Subcutaneous abdominal adipose tissue (tissue), 5 donors: ENCODE measurements at regions not wholly inside any gene's neighbourhood (a gene's known extent, or its start where the extent isn't known, plus 50 kb on each side); places are given as distances from the start of the nearest gene placed in this dataset.

ENCODE experiments used
- H3K27ac ChIP-seq: one replicate; pipeline ENCODE4 v1.7.0; 2013; ENCODE audit warnings: low read depth, mild to moderate bottlenecking, inconsistent platforms, low read length, moderate library complexity
- H3K27me3 ChIP-seq, 5 donors: one replicate each; pipeline ENCODE4 v1.7.0; 2013; ENCODE audit warnings: low read length in 5 of 5, inconsistent platforms in 1 of 5; ENCODE audit not compliant: control insufficient read depth in 5 of 5, insufficient read depth in 4 of 5
- H3K36me3 ChIP-seq, 5 donors: one replicate each; pipeline ENCODE4 v1.7.0; 2013; ENCODE audit warnings: low read length in 5 of 5; ENCODE audit not compliant: control insufficient read depth in 5 of 5, insufficient read depth in 5 of 5
- H3K4me1 ChIP-seq, 5 donors: one replicate each; pipeline ENCODE4 v1.7.0; 2013; ENCODE audit warnings: low read length in 5 of 5, mild to moderate bottlenecking in 3 of 5, moderate library complexity in 1 of 5; ENCODE audit not compliant: control insufficient read depth in 5 of 5, insufficient read depth in 5 of 5
- H3K4me3 ChIP-seq, 5 donors: one replicate each; pipeline ENCODE4 v1.7.0; 2013; ENCODE audit warnings: low read length in 5 of 5, low read depth in 1 of 5
- H3K9ac ChIP-seq, 5 donors: one replicate each; pipeline ENCODE4 v1.7.0; 2013; ENCODE audit warnings: low read length in 5 of 5, mild to moderate bottlenecking in 4 of 5, moderate library complexity in 3 of 5
- H3K9me3 ChIP-seq, 5 donors: one replicate each; pipeline ENCODE4 v1.7.0; 2013; ENCODE audit warnings: low read length in 5 of 5; ENCODE audit not compliant: control insufficient read depth in 5 of 5
- donor health status: healthy.
- donor health status: healthy.
- donor health status: healthy.
- donor health status: healthy.
- donor health status: healthy.

- Histone ChIP-seq H3K9me3 (no peaks in the 10 kb centered on the region), H3K27ac (no peak overlapping the region), H3K9ac (no peak overlapping the region), H3K4me3 (no peak overlapping the region), H3K4me1 (peaks cover 3 to 24% (median 13%) of the 10 kb centered on the region in 5 donors), H3K27me3 (peaks cover 0 to 3% (median 0%) of the 10 kb centered on the region in 5 donors), H3K36me3 (no peaks in the 10 kb centered on the region)
These were observed 2116.2 kb upstream of the PIK3C3 start for GRCh38 chr18:39838831-39839230.

GRCh38 chr18:39835303-39836030 lies 2119.6 kb upstream of the PIK3C3 start:
- H3K27ac ChIP-seq: no peak overlapping the region
- H3K36me3 ChIP-seq: no peaks in the 10 kb centered on the region
- H3K4me1 ChIP-seq: peaks cover 0 to 9% (median 0%) of the 10 kb centered on the region in 5 donors
- H3K9me3 ChIP-seq: no peaks in the 10 kb centered on the region
- no peak overlapping the region for H3K4me3 ChIP-seq
- H3K9ac ChIP-seq: no peak overlapping the region
- no peaks in the 10 kb centered on the region for H3K27me3 ChIP-seq

GRCh38 chr18:39834636-39835035 lies 2120.4 kb upstream of the PIK3C3 start:
- no peak overlapping the region for H3K27ac ChIP-seq
- no peaks in the 10 kb centered on the region for H3K36me3 ChIP-seq
- H3K9me3 ChIP-seq: no peaks in the 10 kb centered on the region
- no peak overlapping the region for H3K4me3 ChIP-seq
- H3K4me1 ChIP-seq: peaks cover 0 to 1% (median 0%) of the 10 kb centered on the region in 5 donors
- no peaks in the 10 kb centered on the region for H3K27me3 ChIP-seq
- no peak overlapping the region for H3K9ac ChIP-seq

- no peaks in the 10 kb centered on the region for H3K9me3 ChIP-seq
- no peak overlapping the region for H3K4me3 ChIP-seq
- H3K27me3 ChIP-seq: no peaks in the 10 kb centered on the region
These were observed 2129.4 kb upstream of the PIK3C3 start for GRCh38 chr18:39825485-39826150.

GRCh38 chr18:39806525-39806924 lies 2148.5 kb upstream of the PIK3C3 start:
- peaks cover 0 to 14% (median 5%) of the 10 kb centered on the region in 5 donors for H3K9me3 ChIP-seq
- no peaks in the 10 kb centered on the region for H3K4me1 ChIP-seq
- no peak overlapping the region for H3K27ac ChIP-seq
- H3K27me3 ChIP-seq: no peaks in the 10 kb centered on the region
- H3K4me3 ChIP-seq: no peak overlapping the region
- H3K36me3 ChIP-seq: no peaks in the 10 kb centered on the region
- no peak overlapping the region for H3K9ac ChIP-seq

More at GRCh38 chr18:39825485-39826150, 2129.4 kb upstream of the PIK3C3 start:
- H3K36me3 ChIP-seq: no peaks in the 10 kb centered on the region
- H3K4me1 ChIP-seq: no peaks in the 10 kb centered on the region
- H3K9ac ChIP-seq: no peak overlapping the region
- H3K27ac ChIP-seq: no peak overlapping the region

GRCh38 chr18:39805218-39805617 lies 2149.8 kb upstream of the PIK3C3 start:
- H3K27ac ChIP-seq: no peak overlapping the region
- H3K9ac ChIP-seq: no peak overlapping the region

GRCh38 chr18:39802648-39803229 lies 2152.3 kb upstream of the PIK3C3 start:
- Histone ChIP-seq H3K9ac (no peak overlapping the region), H3K27ac (no peak overlapping the region), H3K27me3 (no peaks in the 10 kb centered on the region), H3K4me3 (no peak overlapping the region), H3K9me3 (peaks cover 0 to 19% (median 6%) of the 10 kb centered on the region in 5 donors), H3K4me1 (peaks cover 0 to 7% (median 0%) of the 10 kb centered on the region in 5 donors), H3K36me3 (no peaks in the 10 kb centered on the region)

More at GRCh38 chr18:39805218-39805617, 2149.8 kb upstream of the PIK3C3 start:
- no peaks in the 10 kb centered on the region for H3K27me3 ChIP-seq
- H3K4me3 ChIP-seq: no peak overlapping the region
- H3K4me1 ChIP-seq: peaks cover 0 to under 1% (median 0%) of the 10 kb centered on the region in 5 donors
- H3K9me3 ChIP-seq: peaks cover 0 to 19% (median 7%) of the 10 kb centered on the region in 5 donors
- no peaks in the 10 kb centered on the region for H3K36me3 ChIP-seq

GRCh38 chr18:39801848-39802247 lies 2153.2 kb upstream of the PIK3C3 start:
- H3K36me3 ChIP-seq: no peaks in the 10 kb centered on the region
- H3K9me3 ChIP-seq: peaks cover 0 to 19% (median 6%) of the 10 kb centered on the region in 5 donors
- no peak overlapping the region for H3K4me3 ChIP-seq
- H3K4me1 ChIP-seq: peaks cover 0 to 7% (median 0%) of the 10 kb centered on the region in 5 donors
- H3K27me3 ChIP-seq: no peaks in the 10 kb centered on the region
- no peak overlapping the region for H3K9ac ChIP-seq
- no peak overlapping the region for H3K27ac ChIP-seq

GRCh38 chr18:39801010-39801409 lies 2154.0 kb upstream of the PIK3C3 start:
- Histone ChIP-seq H3K4me3 (no peak overlapping the region), H3K9ac (no peak overlapping the region), H3K27ac (no peak overlapping the region), H3K27me3 (no peaks in the 10 kb centered on the region), H3K4me1 (peaks cover 0 to 7% (median 0%) of the 10 kb centered on the region in 5 donors), H3K9me3 (peaks cover 0 to 19% (median 6%) of the 10 kb centered on the region in 5 donors), H3K36me3 (no peaks in the 10 kb centered on the region)

- Histone ChIP-seq H3K4me3 (no peak overlapping the region), H3K9me3 (peaks cover 0 to 19% (median 6%) of the 10 kb centered on the region in 5 donors), H3K27ac (no peak overlapping the region), H3K27me3 (no peaks in the 10 kb centered on the region), H3K9ac (no peak overlapping the region), H3K4me1 (peaks cover 0 to 7% (median 0%) of the 10 kb centered on the region in 5 donors), H3K36me3 (no peaks in the 10 kb centered on the region)
These were observed 2156.0 kb upstream of the PIK3C3 start for GRCh38 chr18:39799006-39799405.
